RWPE1 (cell line): ENCODE measurements at regions not wholly inside any gene's neighbourhood (a gene's known extent, or its start where the extent isn't known, plus 50 kb on each side); places are given as distances from the start of the nearest gene placed in this dataset.

Experiments used
- CTCF ChIA-PET: fragments of 350-600 bp; sonication (Branson Sonifier 250); formaldehyde crosslinking; extraction: SDS; loops from one replicate; lab custom pipeline; 2021; lab: Yijun Ruan, JAX
- POLR2A ChIA-PET: fragments of 400-600 bp; formaldehyde crosslinking; extraction: SDS; loops from one replicate; lab custom pipeline; 2020; ENCODE audit warnings: antibody characterized with exemption; ENCODE audit not compliant: low non-redundant PET; lab: Yijun Ruan, JAX
- DNase-seq: peaks from one replicate; pipeline ENCODE4 v3.0.0; 2012; ENCODE audit warnings: low spot score
- H3K27ac ChIP-seq: fragments of 450-650 bp; 2 replicates; pipeline ENCODE4 v1.5.1; 2017
- CTCF ChIP-seq: fragments of 450-650 bp; conservative IDR thresholded peaks from 2 replicates; pipeline ENCODE4 v1.5.1; 2017; ENCODE audit warnings: low read depth, mild to moderate bottlenecking

- no peak for TF ChIP-seq CTCF
- ChIA-PET POLR2A (no interaction called here), CTCF (no interaction called here)
- no peak for DNase-seq
- no peak overlapping the region for H3K27ac ChIP-seq
These were observed 113.0 kb upstream of the MME start for GRCh38 chr3:154967090-154967489.

- TF ChIP-seq CTCF = no peak
- H3K27ac ChIP-seq = no peak overlapping the region
- POLR2A ChIA-PET = no interaction called here
- CTCF ChIA-PET = interaction anchor here (0.7 kb wide), 1 partner anchor 209 kb away, joined by 3 read pairs; no protein-coding TSS in a partner anchor
- DNase-seq = no peak
These were observed 123.3 kb upstream of the MME start for GRCh38 chr3:154956815-154957214.

- no peak for DNase-seq
- H3K27ac ChIP-seq = no peak overlapping the region
- no peak for TF ChIP-seq CTCF
- ChIA-PET CTCF (no interaction called here), POLR2A (no interaction called here)
These were observed 124.1 kb upstream of the MME start for GRCh38 chr3:154955907-154956533.

GRCh38 chr3:154954757-154955156 lies 125.4 kb upstream of the MME start:
- no peak overlapping the region for H3K27ac ChIP-seq
- ChIA-PET POLR2A (no interaction called here), CTCF (interaction anchor here (0.7 kb wide), 1 partner anchor 243 kb away, joined by 5 read pairs; no protein-coding TSS in a partner anchor)
- DNase-seq = peak; percentile 31
- TF ChIP-seq CTCF = 0 out of 2 replicates have a peak, but pooled peaks have one; percentile 8

GRCh38 chr3:154953538-154953937 lies 126.6 kb upstream of the MME start:
- CTCF ChIA-PET = interaction anchor here (0.7 to 1.1 kb wide), 3 partner anchors 265 to 382 kb away, joined by 3 to 5 read pairs (median 4); no protein-coding TSS in a partner anchor
- POLR2A ChIA-PET = no interaction called here
- no peak for TF ChIP-seq CTCF
- DNase-seq = no peak
- H3K27ac ChIP-seq = no peak overlapping the region

- CTCF ChIA-PET = no interaction called here
- H3K27ac ChIP-seq = no peak overlapping the region
- no peak for DNase-seq
- TF ChIP-seq CTCF = no peak
- POLR2A ChIA-PET = no interaction called here
These were observed 127.6 kb upstream of the MME start for GRCh38 chr3:154952553-154952952.
